NOMO-1 treated with DMSO at 0.1 percent for 48 hours (cell line): ENCODE measurements at regions not wholly inside any gene's neighbourhood (a gene's known extent, or its start where the extent isn't known, plus 50 kb on each side); places are given as distances from the start of the nearest gene placed in this dataset.

ENCODE experiments used
- DNase-seq: peaks from one replicate; lab custom pipeline; 2025; ENCODE audit not compliant: unreplicated experiment; lab: John Stamatoyannopoulos, UW

DNA sequence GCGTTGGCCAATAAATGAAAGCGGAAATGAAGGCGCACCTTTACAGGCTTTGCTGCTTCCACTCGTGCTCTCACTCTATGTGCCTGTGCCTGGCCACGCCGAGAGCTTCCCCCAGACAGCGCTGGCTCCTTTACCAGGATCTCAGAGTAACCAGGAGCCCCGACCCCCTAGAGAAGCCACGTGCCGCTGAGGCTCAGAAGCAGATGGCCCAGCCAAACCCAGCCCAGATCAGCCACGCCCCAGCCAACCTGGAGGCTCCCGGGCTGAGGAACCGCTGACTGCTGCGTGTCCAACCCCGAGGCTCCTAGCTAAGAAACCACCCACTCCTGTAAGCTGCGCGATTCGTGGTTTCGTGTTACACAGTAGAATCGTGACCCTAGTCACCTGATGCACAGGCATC, 199.3 kb downstream of the NCK2 start:
- DNase-seq = no peak
